Caki2 (cell line): ENCODE measurements at regions not wholly inside any gene's neighbourhood (a gene's known extent, or its start where the extent isn't known, plus 50 kb on each side); places are given as distances from the start of the nearest gene placed in this dataset.

Source experiments
- DNase-seq: peaks from one replicate; pipeline ENCODE4 v3.0.0-alpha.2; 2015; ENCODE audit warnings: low read depth
- in situ Hi-C: cut with HindIII; loops from 2 replicates; pipeline ENCODE4 v1.10.0; 2016; ENCODE audit warnings: low sequenced_read_pairs, low pct_unique_long_range_greater_than_20kb, mixed read lengths

DNA sequence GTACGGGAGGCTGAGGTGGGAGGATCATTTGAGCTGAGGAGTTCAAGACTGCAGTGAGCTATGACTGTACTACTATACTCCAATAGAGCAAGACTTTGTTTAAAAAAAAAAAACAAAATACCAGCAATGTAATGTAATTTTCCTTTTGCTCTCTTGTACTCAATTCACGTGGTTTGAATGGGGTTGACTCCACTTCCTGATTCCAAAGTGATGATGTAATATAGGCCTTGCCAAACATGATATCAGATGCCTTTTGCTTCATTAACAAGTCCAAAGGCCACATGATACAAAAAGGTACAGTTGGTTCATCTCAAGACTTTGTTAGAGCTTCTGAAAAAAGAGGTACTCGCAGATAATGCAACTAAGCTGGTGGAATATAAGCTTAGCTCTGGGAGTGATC is 321.8 kb downstream of the ZEB2 start:
- DNase-seq: peak; percentile 61
- in situ Hi-C loops: no loop called here

DNA sequence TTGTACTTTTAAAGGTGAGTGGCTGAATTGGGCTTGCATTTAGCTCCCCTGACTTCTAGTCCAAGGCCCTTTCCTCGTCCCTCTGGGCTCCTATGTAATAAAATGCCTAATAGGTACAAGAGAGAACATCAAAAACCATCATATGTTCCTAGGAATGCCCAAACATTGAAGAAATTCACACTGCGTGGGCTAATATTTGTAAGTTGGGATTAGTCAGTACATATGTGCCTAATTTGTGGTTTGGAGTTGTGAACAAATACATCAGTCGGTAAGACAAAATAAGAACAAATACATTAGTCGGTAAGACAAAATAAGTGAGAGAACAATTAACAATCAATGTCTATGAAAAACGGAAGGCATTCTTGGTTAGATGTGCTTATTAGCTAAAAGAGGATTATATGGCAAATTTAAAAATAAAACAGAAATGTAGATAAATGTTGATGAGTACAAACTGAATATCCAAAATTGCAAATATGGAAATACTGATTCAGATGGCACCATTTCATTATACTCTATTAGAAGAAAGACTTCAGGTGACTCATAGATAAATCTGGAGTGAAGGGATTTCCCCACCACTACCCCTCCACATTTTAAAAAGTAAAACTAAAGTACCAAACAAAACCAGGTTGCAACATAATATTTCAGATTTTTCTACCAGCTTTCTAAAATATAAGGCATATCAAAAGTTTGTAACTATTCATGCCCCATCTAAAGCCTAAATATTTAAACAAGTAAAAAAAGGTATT is 325.4 kb downstream of the ZEB2 start:
- DNase-seq: no peak
- in situ Hi-C loops: no loop called here

DNA sequence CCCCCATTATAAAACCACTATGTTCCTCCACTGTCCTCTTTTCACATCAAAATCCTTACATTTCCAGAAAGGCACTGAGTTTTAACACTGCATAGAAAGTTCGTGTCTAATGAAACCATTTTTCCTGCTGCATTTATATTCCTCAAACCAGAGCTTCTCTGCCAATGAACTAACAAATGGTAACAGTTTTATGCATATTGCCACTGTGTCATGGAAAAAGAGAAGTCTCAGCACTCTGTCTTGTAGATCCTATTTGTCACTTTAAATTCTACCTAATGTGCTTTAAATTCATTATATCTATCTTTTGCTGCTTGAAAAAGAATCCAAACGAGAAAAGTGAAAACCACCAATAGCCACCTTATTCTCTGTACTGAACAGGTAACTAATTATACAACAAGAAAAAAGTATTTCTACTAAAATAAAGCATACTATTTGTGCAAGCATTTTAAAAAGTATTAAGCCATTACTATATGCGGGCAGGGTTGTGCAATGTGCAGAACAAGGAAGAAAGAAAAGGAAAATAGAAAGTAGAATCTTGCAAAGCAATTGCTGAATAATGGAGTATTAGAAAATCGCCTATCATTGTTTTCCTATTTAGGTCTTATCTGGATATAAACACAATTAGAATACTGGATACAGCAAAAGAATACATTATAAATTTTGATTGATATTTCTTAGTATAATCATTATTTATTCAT is 328.9 kb downstream of the ZEB2 start:
- no peak for DNase-seq
- in situ Hi-C loops: no loop called here

DNA sequence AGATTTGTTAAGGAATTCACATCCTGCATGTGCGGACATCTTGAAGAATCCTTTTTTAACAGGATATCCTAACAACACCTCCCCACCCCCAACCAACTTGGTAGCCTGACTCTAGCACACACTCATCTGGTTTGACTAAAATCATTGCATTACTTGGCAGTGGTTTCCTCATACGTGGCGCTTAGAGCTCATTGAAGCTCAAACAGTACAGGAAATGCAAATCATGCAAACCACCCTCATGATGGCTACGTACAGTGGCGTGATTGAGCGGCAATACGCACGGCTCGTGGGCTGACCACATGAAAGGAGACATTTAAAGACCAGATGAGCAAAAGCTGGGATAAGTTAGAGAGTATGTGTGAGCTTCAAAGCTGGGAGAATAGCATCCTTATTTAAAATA is 336.2 kb downstream of the ZEB2 start:
- in situ Hi-C loops: no loop called here
- no peak for DNase-seq

DNA sequence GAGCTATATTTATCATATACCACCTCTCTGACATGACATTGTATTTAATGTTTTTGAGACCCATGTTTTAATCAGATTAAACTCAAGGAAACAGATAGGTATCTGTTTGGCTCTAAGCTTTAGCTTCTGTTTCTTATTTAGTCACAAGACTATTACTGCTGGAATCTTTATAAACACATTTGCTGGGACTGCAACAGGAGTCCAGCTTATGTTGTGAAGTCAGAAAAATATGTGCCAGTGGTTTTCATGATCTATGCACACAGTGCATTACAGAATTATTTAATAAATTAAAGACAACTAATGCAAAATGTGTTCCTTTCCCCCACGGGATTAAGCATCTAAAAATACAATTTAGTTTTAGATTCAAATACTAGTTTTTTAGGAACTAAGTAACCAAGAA is 338.9 kb downstream of the ZEB2 start:
- in situ Hi-C loops: no loop called here
- DNase-seq: no peak

DNA sequence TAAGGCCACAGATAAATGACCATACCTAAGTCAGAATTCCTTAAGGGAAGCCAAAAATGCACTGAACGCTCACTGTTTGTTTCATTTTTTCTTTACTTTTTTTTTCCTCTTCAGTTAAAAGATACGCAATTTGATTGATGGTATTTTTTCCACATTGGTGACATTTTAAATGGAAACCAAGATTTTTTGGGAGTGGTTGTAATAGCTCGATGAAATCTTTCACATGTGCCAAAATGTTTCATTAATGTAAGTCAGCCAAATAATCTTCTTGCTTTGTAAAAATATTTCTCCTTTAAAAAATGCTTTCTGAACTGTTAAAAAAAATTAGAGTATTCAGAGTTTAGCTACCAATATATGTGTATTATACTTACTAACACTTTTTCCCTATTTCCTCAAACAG is 339.8 kb downstream of the ZEB2 start:
- in situ Hi-C loops: no loop called here
- DNase-seq: no peak

DNA sequence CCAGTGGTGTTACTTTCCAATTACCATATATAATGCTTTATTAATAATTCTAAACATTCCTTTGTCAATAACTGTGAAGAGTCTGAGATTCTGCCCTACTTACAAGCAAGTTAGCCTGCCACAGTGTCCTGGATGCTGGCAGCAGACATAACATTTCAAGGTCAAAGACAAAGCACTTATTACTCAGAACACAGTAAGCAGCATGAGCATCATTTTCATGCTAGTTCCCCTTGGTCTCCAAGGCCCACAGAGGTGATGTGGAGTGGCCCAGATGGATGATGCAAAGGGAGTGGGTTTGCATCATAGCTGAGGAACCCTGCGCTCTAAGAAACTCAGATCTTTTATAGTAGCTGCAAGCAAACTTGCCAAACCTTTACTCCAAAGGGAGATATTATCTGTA is 349.7 kb downstream of the ZEB2 start:
- in situ Hi-C loops: no loop called here
- DNase-seq: no peak

DNA sequence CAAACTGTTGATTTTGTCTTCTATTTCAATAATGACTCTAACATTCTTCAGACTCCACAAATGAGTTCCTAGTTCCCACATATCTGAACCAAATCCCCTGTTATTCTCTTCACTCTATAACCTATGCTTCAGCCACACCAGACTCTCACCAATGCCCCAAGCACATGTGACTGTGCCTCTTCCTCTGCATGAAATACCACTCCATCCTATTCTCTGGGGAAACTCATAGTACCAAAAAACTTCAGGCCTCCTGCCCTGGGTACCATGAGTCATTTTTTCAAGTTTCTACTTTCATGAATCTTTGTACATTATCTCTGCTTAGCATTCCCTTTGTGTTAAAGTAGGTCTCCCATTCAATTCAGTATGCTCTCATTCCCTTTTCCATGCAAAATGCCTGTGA is 353.2 kb downstream of the ZEB2 start:
- in situ Hi-C loops: no loop called here
- no peak for DNase-seq

DNA sequence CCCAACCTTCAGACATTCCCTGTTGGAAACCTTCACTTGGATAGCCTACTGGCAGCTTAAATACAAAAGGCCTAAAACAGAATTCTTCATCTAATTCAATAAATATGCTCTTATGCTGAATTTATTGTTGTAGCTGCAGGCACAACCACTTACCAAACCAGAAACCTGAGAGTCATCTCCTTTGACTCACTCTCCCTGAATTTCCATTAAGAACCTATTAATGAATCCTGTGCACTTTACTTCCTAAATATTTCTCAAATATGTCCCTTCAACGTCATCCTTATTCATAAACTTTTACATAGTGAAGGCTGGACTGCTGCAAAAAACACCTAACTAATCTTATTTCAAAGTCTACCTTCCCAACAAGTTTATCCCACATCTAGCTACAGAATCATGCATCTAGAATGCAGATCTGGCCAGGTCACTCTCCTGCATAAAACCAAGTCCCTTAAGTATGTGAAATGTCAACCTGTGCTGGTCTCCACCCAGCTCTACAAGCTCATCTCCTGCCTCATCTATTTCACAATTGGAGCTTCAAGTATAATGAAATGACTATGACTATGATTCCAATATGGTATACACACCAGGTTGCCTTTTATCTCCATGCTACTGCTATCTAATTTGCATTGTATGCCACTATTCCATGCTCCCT is 354.2 kb downstream of the ZEB2 start:
- DNase-seq: no peak
- in situ Hi-C loops: no loop called here

DNA sequence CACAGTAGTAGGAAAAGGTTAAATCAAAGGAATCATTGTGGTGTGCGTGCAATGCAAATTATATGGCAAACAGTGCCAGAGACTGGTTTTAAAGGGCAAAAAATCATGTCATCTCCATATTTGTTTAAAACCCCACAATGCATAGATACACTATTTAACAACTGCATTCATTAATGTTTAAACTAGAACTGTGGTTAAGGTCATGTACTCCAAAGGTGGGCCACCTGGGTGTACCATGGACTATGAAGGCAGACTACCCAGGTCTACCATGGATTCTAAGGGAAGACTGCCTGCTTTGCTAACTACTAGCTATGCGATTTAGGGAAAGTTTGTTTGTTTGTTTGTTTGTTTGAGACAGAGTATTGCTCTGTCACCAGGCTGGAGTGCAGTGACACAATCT is 356.3 kb downstream of the ZEB2 start:
- in situ Hi-C loops: no loop called here
- no peak for DNase-seq

DNA sequence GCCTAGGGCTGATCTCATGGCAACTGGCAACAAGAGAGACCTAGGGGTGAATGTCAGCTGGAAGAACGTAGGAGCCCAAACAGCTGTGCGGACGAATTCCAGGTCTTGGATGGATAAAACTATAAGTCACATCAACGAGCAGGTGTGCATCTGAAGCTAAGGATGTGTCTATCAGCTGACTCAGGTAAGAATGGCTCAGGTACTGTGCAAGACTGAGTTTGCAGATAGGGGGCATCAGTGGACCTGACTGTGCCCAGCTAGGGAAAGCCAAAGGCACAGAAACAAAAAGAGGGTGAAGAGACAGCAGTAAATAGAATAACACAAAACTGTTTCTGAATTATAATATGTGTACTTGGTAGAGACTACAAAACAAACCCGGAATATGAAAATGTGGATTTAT is 357.3 kb downstream of the ZEB2 start:
- DNase-seq: no peak
- in situ Hi-C loops: no loop called here

DNA sequence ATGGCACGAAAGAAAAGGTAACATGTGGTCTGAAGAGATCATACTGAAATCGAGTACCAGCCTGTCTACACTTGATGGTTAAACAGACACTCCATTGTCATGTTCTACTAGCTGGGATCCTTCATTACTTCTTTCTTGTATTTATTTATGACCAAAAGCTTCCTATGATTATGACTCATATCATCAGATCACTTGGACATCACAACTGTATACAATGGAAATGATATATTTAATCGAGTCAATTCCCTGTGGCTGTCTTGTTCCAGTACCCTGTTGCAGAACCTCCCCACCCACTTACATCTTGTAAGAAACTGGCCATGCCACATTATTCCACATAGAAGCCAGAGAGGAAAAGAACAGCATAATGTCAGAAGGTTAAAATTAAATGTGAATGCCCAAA is 358.9 kb downstream of the ZEB2 start:
- DNase-seq: no peak
- in situ Hi-C loops: no loop called here

DNA sequence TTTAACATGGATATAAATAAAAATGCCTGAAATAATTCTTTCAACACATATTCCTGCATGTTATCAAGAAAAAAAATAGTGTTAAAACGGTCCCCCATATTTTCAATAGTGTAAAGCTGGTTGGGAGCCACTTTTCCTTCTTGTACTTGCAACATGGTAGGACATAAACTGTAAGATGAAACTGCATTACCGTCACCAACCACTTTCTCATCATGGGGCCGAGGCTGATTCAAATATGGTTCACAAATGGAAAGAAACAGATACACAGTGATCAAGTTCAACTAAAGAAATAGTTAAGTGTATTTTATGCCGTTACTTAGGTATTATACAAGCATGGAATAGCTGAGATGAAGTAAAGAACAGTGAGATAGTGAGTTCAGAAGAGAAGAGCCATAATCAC is 360.7 kb downstream of the ZEB2 start:
- no peak for DNase-seq
- in situ Hi-C loops: no loop called here

DNA sequence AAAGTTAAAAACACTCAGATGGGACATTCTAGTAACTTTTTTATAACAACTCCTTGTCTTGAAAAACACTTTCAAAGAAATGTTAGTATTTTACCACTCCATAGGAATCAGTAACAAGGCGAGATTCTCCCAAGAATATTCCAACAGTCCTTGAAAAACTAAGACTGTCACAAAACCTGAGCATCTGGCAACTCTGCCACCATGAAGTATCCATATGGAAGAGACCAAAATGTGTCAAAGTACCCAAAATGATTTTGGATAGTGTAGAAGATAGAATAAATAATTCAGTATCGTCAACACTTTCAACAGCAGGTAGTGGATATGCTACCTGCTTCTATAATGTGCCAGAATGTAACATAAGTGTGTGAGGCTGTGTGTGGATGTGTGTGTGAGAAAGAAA is 361.8 kb downstream of the ZEB2 start:
- DNase-seq: no peak
- in situ Hi-C loops: no loop called here

DNA sequence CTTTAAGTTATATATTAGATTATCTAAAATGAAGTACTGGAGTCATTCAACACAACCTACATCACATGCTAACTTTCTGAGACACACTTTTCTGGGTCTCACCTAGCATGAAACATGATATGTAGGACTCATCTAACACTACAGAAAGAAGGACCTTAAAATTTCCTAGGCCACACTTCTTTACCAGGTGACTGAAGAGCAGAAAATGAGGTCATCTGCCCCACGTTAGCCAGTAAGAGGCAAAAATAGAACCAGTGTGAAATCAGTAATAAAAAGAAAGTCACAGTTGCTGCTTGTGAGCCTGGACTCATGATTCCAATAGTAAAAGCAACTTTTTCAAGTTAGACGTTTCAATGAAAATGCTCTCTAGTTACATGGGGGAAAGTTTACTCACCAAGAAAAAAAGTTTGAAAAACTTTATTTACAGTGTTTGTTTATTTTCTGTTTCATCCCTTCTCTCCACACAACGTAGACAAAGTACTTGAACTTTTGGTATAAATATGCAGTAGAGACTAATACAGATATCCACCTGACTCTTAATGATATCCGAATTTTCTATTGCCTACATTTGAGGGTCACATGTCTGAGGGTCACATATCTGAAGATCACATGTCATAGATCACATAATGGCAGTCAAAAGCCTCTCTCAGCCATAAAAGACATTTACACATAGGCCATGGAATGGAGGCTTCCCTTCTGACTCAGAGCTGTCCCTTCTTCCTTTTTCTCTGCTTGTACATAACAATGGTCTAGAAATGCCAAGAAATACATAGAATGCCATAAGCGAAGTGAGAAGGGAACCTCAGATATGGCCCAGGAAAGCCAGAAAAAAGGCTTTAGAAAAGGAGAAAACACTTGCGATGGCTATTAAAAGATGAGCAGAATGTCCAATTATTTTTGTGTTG is 362.9 kb downstream of the ZEB2 start:
- in situ Hi-C loops: no loop called here
- no peak for DNase-seq

DNA sequence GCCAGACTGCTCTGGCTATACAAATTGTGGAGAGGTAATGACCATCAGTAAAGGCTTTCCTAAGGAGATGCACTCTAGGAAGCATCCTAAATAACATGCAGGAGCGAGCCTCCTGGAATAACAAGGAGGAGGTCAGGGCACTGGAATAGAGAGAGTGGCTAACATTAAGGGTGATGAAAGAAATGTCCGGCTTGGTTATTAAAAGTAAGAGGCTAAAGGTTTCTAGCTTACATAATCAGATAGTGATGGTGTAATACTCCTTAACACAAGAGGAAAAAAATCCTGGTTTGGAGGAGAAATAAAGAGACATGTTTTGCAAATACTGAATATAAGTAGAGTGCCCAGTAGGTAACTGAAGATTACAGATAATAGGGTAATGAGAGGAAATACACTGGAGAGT is 365.7 kb downstream of the ZEB2 start:
- in situ Hi-C loops: no loop called here
- no peak for DNase-seq

DNA sequence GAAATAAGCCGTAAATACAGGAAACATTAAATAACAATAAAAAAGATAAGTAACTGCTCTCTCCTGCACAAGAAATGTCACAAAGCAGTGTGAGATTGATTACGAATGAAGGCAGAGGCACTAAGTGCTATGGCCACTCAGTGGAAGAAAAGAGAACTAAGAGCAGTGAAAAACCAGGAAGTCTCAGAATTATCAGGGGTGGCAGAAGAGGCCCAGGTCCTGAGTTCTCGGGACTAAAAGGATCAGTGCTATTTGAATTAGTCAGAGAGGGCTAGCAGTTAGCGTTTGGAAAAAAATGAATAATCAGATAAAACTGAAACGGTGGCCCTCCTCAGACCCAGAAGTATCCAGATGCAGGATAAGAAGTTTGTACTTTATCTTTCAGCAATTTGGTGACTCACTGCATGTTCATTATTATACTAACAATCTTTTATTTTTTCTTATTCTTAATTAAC is 367.1 kb downstream of the ZEB2 start:
- in situ Hi-C loops: no loop called here

DNA sequence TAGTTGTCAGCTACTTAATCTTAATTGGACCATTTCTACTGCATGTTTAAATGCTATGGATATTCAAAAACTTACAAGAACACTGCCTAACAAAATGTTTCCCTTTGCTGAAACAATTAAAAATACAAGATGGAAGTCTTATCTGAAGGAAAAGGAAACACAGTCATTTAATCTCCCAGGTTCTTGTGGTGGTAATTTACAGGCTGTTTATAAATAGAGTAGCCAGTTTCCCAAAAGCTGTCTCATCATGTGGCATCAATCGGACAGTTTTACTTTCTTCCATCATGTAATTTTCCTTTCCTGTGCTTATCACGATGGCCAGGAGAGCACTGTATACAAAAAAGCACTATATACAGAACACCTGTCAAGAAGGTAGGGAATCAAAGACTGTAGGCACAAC is 368.1 kb downstream of the ZEB2 start:
- in situ Hi-C loops: no loop called here
- DNase-seq: no peak

More for the DNA sequence above, 367.1 kb downstream of the ZEB2 start:
- DNase-seq: no peak

DNA sequence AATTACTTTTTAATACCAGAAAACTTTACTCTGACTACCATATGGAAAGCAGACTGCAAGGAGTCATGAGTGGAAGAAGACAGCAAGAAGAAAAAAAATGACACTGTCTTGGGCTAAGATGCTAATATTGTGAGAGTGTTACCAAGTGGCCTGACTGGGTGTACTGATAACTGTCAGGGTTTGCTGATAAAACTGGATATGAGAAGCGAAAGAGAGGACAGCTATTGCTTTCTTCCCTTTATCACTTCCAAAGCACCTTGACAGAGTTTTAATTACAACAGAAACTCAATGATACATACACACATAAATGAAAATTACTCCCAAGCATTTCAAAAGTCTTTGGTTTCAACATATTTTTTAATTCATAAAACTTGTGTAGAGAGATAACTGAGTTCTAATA is 368.5 kb downstream of the ZEB2 start:
- DNase-seq: no peak

More for the DNA sequence above, 368.5 kb downstream of the ZEB2 start:
- in situ Hi-C loops: no loop called here
